ENCODE measurements at regions not wholly inside any gene's neighbourhood (a gene's known extent, or its start where the extent isn't known, plus 50 kb on each side); places are given as distances from the start of the nearest gene placed in this dataset.

DNA sequence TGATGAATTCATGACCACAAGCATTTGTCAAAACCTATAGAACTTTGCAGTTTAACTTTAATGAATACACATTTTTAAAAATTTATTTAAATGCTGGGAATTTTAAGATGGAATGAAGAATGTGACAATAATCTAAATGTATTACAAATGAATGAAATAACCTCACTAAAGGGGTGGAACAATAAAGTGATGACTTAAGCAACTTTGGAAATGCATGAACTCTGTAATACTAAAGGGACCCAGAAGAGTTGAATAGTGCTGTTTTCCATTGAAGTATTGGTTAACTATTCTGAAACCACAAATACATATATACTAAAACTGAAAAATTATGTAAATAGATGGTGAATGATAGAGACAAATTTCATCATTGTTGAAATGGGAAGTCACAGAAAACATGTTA, 1395.1 kb downstream of the NCAM2 start:
- DNase-seq (ENCODE audit: low read depth, low spot score) = no peak

DNA sequence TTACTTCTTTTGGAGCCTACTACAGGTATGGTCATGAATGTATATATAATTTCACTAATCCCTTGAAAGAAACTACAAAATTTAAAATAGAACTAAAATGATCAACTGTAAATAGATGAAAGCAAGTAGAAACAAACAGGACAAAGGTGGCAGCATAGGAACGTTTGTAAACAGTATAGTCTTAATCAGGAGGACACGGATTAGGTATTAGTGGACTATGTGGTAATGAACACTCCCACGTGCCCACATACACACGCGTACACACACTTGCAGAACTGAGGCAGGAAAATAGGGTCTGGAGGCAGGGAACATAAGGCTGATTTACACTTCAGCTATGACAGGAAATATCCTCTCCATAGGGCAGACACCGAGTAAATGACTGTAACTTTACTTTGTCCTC, 1397.8 kb downstream of the NCAM2 start:
- no peak for DNase-seq (ENCODE audit: low read depth, low spot score)

GRCh38 chr21:22399681-22400514, 1401.7 kb downstream of the NCAM2 start:
- DNase-seq (ENCODE audit: low read depth, low spot score) = no peak

DNA sequence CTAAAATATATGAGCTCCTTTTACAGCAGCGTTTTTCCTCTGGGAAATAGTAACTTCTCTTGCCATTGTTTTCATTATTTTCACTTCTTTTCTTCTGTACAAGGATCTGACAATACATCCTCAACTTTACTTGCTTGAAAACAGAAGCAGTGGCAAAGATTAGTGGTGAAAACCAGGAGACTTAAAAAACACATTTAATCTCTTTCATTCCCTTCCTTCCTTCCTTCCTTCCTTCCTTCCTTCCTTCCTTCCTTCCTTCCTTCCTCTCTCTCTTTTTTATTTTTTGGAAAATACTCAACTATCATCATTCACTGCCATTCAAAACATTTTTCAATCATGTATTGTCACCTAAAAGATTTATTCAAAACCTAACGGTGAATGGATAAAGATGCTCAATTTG, 1411.4 kb downstream of the NCAM2 start:
- DNase-seq (ENCODE audit: low read depth, low spot score) = no peak

GRCh38 chr21:22416555-22416954, 1418.3 kb downstream of the NCAM2 start:
- DNase-seq (ENCODE audit: low read depth, low spot score) = no peak

GRCh38 chr21:22421416-22422180, 1423.4 kb downstream of the NCAM2 start:
- no peak for DNase-seq (ENCODE audit: low read depth, low spot score)

- no peak for DNase-seq (ENCODE audit: low read depth, low spot score)
These were observed 1440.3 kb downstream of the NCAM2 start for GRCh38 chr21:22438428-22439086.

GRCh38 chr21:22444990-22445389, 1446.8 kb downstream of the NCAM2 start:
- no peak for DNase-seq (ENCODE audit: low read depth, low spot score)

- no peak for DNase-seq (ENCODE audit: low read depth, low spot score)
These were observed 1452.3 kb downstream of the NCAM2 start for GRCh38 chr21:22450507-22450906.

DNA sequence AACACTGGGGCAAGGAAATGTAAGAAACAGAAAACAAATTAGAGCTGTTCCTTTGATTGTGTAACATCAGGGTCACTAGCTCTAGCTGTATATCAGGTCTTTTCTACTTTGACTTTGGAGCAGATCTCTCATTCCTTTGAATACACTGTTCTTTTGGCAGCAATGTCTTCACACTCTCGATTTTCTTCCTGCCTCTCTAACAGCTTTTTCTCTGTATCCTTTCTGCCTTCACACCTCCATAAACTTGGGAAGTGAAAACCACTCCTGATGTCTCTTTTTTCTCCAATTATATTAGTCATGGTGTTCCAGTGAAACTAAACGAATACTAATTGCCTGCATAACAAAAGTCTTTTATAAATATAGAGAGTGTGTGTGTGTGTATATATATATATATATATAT, 1458.0 kb downstream of the NCAM2 start:
- DNase-seq (ENCODE audit: low read depth, low spot score) = no peak

DNA sequence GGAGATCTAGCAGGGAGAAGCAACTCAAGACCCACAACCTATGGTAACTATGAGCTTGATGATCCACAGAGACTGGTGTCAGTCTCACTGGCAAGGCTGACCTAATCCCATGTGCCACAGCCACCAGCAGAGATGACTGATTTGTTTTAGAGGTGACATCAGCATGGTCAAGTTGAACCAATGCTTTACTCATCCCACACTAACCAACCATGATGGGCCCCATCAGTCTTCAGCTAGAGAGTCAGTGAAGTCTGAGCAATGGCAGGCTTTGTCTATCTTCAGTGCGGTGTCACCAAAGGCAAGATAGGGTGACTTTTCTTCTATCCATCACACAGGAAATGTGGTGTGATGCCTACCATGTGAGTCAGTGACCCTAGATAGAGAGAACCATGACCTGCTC, 1470.7 kb downstream of the NCAM2 start:
- DNase-seq (ENCODE audit: low read depth, low spot score) = no peak

- no peak for DNase-seq (ENCODE audit: low read depth, low spot score)
These were observed 1476.2 kb downstream of the NCAM2 start for GRCh38 chr21:22474403-22474802.

DNA sequence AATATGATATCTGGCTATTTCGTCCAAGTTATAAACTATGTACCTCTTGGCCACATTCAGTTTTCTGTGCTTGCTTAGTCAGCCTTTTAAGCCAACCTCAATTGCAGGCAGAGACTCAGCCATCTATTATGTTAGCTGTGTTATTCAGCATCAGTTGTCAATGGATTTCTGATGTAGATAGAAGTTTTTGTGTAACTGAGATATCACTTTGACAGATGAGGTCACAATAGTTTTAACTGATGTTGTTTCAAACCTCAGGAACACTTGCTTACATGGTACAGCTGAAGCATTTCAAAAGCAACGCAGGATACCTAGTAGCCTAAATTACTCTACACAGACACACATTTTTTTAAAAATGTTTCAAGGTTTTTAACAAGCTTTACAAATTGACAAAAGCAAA, 1478.0 kb downstream of the NCAM2 start:
- no peak for DNase-seq (ENCODE audit: low read depth, low spot score)

- DNase-seq (ENCODE audit: low read depth, low spot score) = no peak
These were observed 1478.8 kb downstream of the NCAM2 start for GRCh38 chr21:22476726-22477646.

GRCh38 chr21:22490049-22490448, 1491.8 kb downstream of the NCAM2 start:
- no peak for DNase-seq (ENCODE audit: low read depth, low spot score)

GRCh38 chr21:22516230-22516629, 1518.0 kb downstream of the NCAM2 start:
- DNase-seq (ENCODE audit: low read depth, low spot score) = no peak

DNA sequence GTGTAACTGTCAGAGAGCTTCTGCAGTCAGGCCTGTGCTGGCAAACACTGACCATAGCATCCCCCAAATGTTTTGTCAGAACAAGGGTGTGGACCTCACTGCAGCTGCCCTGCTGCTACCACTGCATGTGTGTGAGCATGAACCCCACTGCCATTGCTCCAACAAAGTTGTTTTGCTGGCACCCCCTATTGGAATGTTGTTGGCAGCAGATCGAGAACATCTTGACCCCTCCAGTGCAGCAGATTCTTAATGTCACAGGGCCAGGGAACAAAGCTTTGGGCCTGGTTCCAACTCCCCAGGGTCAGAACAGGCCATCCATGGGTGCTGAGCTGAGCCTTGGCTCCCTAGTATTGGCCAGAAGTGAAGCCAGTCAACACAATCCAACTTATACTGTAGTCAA, 1537.4 kb downstream of the NCAM2 start:
- DNase-seq (ENCODE audit: low read depth, low spot score) = no peak

- DNase-seq (ENCODE audit: low read depth, low spot score) = no peak
These were observed 1538.3 kb downstream of the NCAM2 start for GRCh38 chr21:22536509-22536908.

GRCh38 chr21:22544747-22545146, 1546.5 kb downstream of the NCAM2 start:
- no peak for DNase-seq (ENCODE audit: low read depth, low spot score)

DNA sequence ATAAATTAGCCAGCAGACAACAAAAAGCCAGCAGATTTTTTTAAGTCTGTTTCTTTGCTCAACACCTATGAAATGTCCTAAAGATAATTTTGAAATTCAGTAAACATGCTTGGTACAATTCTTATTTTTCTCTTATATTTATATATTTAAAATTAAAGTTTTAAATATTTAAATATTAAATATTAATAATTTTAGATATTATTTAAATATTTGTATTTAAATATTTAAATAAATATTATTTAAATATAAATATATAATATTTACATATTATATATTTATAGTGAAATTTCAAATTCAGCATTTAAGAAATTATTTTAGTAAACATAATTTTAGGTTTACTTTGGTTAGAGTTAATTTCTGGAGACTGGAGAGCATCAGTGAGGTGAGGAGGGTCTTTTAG, 1554.2 kb downstream of the NCAM2 start:
- no peak for DNase-seq (ENCODE audit: low read depth, low spot score)

DNA sequence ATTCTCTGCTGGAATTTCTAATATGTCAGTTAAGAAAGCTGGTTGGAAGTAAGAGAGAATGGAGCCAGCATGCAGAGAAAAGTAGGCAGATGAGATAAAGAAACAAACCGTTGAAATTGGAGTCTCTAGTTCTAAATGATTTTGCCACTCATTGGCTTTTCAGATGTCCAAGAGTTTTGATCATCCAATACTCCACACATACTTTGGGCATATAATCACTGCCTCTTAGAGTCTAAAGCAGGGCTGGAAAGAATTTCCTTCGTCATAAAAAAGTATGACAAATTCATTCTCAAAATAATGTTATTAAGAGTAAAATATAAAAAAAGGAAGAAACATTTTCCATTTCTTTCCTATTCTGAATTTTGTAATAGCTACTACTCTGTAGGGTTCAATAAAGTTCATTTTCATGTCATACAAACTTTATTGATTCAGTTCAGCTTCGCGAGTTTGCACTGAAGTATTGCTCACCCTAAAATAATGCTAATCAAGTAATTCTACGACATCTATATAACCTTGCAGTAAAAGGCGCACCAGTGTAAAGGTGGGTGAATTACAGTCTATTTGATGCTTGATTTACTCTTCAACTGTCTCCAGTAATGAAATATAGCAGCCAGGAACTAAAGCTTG, 1556.6 kb downstream of the NCAM2 start:
- DNase-seq (ENCODE audit: low read depth, low spot score) = no peak

All from brain pericyte (primary cell).